SK-N-SH (cell line): ENCODE measurements at regions not wholly inside any gene's neighbourhood (a gene's known extent, or its start where the extent isn't known, plus 50 kb on each side); places are given as distances from the start of the nearest gene placed in this dataset.

Source experiments
- CTCF ChIA-PET: fragments of 300-600, 350-600 bp; formaldehyde crosslinking; extraction: SDS; loops from one replicate; lab custom pipeline; 2021; lab: Yijun Ruan, JAX
- POLR2A ChIA-PET: fragments of 350-600 bp; sonication (Branson Sonifier 250); formaldehyde crosslinking; extraction: SDS; loops from one replicate; lab custom pipeline; 2020; ENCODE audit warnings: antibody characterized with exemption, inconsistent platforms; lab: Yijun Ruan, JAX
- DNase-seq: peaks from one replicate; pipeline ENCODE4 v3.0.0; 2012
- H2AFZ ChIP-seq: fragments of 200-600 bp; sonication (generic); 2 replicates; pipeline ENCODE4 v1.8.1; 2016; ENCODE audit warnings: antibody characterized with exemption, mild to moderate bottlenecking, low read depth
- H3F3A ChIP-seq: fragments of 200-600 bp; sonication (generic); replicated peaks from 2 replicates; pipeline ENCODE3; 2016; ENCODE audit warnings: antibody characterized with exemption, mild to moderate bottlenecking; ENCODE audit not compliant: insufficient read depth
- H3K27ac ChIP-seq, 2 experiments: fragments of 200-500 bp in 1 of 2; fragments of 200-600 bp in 1 of 2; sonication (Bioruptor generic) in 1 of 2; sonication (generic), shearing (Covaris generic) in 1 of 2; 2 replicates each; pipeline versions ENCODE4 v1.5.1 to v1.6.1; 2014 to 2016; ENCODE audit warnings: low read depth in 2 of 2, inconsistent platforms in 1 of 2, low read length in 1 of 2, mild to moderate bottlenecking in 1 of 2, mixed read lengths in 1 of 2
- H3K27me3 ChIP-seq: fragments of 200-600 bp; sonication (generic), shearing (Covaris generic); 2 replicates; pipeline ENCODE4 v1.6.1; 2016; ENCODE audit warnings: mixed run types; ENCODE audit not compliant: insufficient read depth
- H3K36me3 ChIP-seq, 2 experiments: fragments of 200-500 bp in 1 of 2; fragments of 200-600 bp in 1 of 2; sonication (Bioruptor generic) in 1 of 2; sonication (generic) in 1 of 2; replicated peaks in 1 of 2; 2 replicates each; pipeline versions ENCODE3 to v1.5.1; 2014 to 2016; ENCODE audit warnings: low read length in 1 of 2, mild to moderate bottlenecking in 1 of 2; ENCODE audit not compliant: insufficient read depth in 2 of 2, control insufficient read depth in 1 of 2
- H3K4me1 ChIP-seq, 2 experiments: fragments of 200-500 bp in 1 of 2; fragments of 200-600 bp in 1 of 2; sonication (Bioruptor generic) in 1 of 2; sonication (generic), shearing (Covaris generic) in 1 of 2; 2 replicates each; pipeline versions ENCODE4 v1.5.1 to v1.6.1; 2014 to 2016; ENCODE audit warnings: low read depth in 1 of 2, low read length in 1 of 2, mixed run types in 1 of 2; ENCODE audit not compliant: insufficient read depth in 2 of 2, control insufficient read depth in 1 of 2
- H3K4me2 ChIP-seq: fragments of 200-600 bp; sonication (generic), shearing (Covaris generic); 2 replicates; pipeline ENCODE4 v1.6.1; 2017; ENCODE audit warnings: mixed run types
- H3K4me3 ChIP-seq, 2 experiments: fragments of 200-500 bp in 1 of 2; fragments of 200-600 bp in 1 of 2; sonication (Bioruptor generic) in 1 of 2; sonication (generic), shearing (Covaris generic) in 1 of 2; 2 replicates each; pipeline versions ENCODE4 v1.5.1 to v1.8.1; 2014 to 2016; ENCODE audit warnings: low read depth in 2 of 2, inconsistent platforms in 1 of 2, low read length in 1 of 2, mild to moderate bottlenecking in 1 of 2, mixed read lengths in 1 of 2, moderate library complexity in 1 of 2
- H3K79me2 ChIP-seq: fragments of 200-600 bp; sonication (generic); 2 replicates; pipeline ENCODE4 v1.8.1; 2017; ENCODE audit warnings: mild to moderate bottlenecking; ENCODE audit not compliant: insufficient read depth
- H3K9ac ChIP-seq: fragments of 200-600 bp; sonication (generic); 2 replicates; pipeline ENCODE4 v1.6.1; 2017; ENCODE audit warnings: mixed run types
- H3K9me2 ChIP-seq: fragments of 200-600 bp; sonication (generic); 2 replicates; pipeline ENCODE4 v1.6.1; 2017; ENCODE audit warnings: mixed run types
- H3K9me3 ChIP-seq: fragments of 200-600 bp; sonication (generic); 2 replicates; pipeline ENCODE4 v1.6.1; 2017; ENCODE audit warnings: mixed run types, mild to moderate bottlenecking, moderate library complexity
- H4K20me1 ChIP-seq: fragments of 200-600 bp; sonication (generic); 2 replicates; pipeline ENCODE4 v1.6.1; 2017; ENCODE audit warnings: mild to moderate bottlenecking, mixed run types; ENCODE audit not compliant: insufficient read depth
- CTCF ChIP-seq: fragments of 200-600 bp; sonication (generic); IDR thresholded peaks from 2 replicates; pipeline ENCODE4 v1.6.1; 2017; ENCODE audit warnings: antibody characterized with exemption, mild to moderate bottlenecking, moderate library complexity
- ELF1 ChIP-seq: IDR thresholded peaks from 2 replicates; pipeline ENCODE4 v1.4.0; 2012
- EP300 ChIP-seq, 2 experiments: IDR thresholded peaks; 2 replicates each; pipeline versions ENCODE4 v1.4.0 to v1.6.1; 2012; ENCODE audit warnings: borderline replicate concordance in 1 of 2, low read depth in 1 of 2, low read length in 1 of 2
- FOSL2 ChIP-seq: IDR thresholded peaks from 2 replicates; pipeline ENCODE4 v1.4.0; 2012; ENCODE audit warnings: low read depth, mild to moderate bottlenecking, moderate library complexity, borderline replicate concordance
- FOXM1 ChIP-seq: IDR thresholded peaks from 2 replicates; pipeline ENCODE4 v1.4.0; 2012; ENCODE audit warnings: low read depth, mild to moderate bottlenecking
- GABPA ChIP-seq: IDR thresholded peaks from 2 replicates; pipeline ENCODE4 v1.4.0; 2012; ENCODE audit warnings: low read depth, mild to moderate bottlenecking
- JUND ChIP-seq: IDR thresholded peaks from 2 replicates; pipeline ENCODE4 v1.4.0; 2012
- MEF2A ChIP-seq: IDR thresholded peaks from 2 replicates; pipeline ENCODE4 v1.4.0; 2012; ENCODE audit warnings: low read depth, borderline replicate concordance
- MXI1 ChIP-seq: IDR thresholded peaks from 2 replicates; pipeline ENCODE4 v1.6.1; 2012; ENCODE audit warnings: mild to moderate bottlenecking, low read depth, low read length, improper control_type of control experiment
- NFIC ChIP-seq: IDR thresholded peaks from 2 replicates; pipeline ENCODE4 v1.4.0; 2012; ENCODE audit warnings: borderline replicate concordance
- NRF1 ChIP-seq: IDR thresholded peaks from 2 replicates; pipeline ENCODE4 v1.6.1; 2012; ENCODE audit warnings: low read depth, mild to moderate bottlenecking, low read length
- PBX3 ChIP-seq: IDR thresholded peaks from 2 replicates; pipeline ENCODE4; 2012
- RAD21 ChIP-seq: IDR thresholded peaks from 2 replicates; pipeline ENCODE4 v1.6.1; 2012; ENCODE audit warnings: mild to moderate bottlenecking, low read length
- RCOR1 ChIP-seq: fragments of 150-350 bp; IDR thresholded peaks from 2 replicates; pipeline ENCODE4 v1.6.1; 2017; ENCODE audit warnings: antibody characterized with exemption, low read length
- RFX5 ChIP-seq: IDR thresholded peaks from 2 replicates; pipeline ENCODE4 v1.6.1; 2012; ENCODE audit warnings: mild to moderate bottlenecking, improper control_type of control experiment, low read length
- RXRA ChIP-seq: IDR thresholded peaks from 2 replicates; pipeline ENCODE4 v1.4.0; 2012; ENCODE audit warnings: low read depth, mild to moderate bottlenecking, borderline replicate concordance
- SIN3A ChIP-seq: IDR thresholded peaks from 2 replicates; pipeline ENCODE4 v1.6.1; 2012; ENCODE audit warnings: low read depth, mild to moderate bottlenecking, low read length, moderate library complexity, borderline replicate concordance
- SMC3 ChIP-seq: IDR thresholded peaks from 2 replicates; pipeline ENCODE4 v1.6.1; 2012; ENCODE audit warnings: low read depth, low read length, improper control_type of control experiment
- TAF1 ChIP-seq: IDR thresholded peaks from 2 replicates; pipeline ENCODE4 v1.6.1; 2012; ENCODE audit warnings: low read depth, mild to moderate bottlenecking, low read length, moderate library complexity, borderline replicate concordance
- TCF12 ChIP-seq: IDR thresholded peaks from 2 replicates; pipeline ENCODE4 v1.4.0; 2012
- USF1 ChIP-seq: IDR thresholded peaks from 2 replicates; pipeline ENCODE4 v1.4.0; 2012; ENCODE audit warnings: low read depth, borderline replicate concordance
- YY1 ChIP-seq: IDR thresholded peaks from 2 replicates; pipeline ENCODE4 v1.4.0; 2012; ENCODE audit warnings: low read depth, mild to moderate bottlenecking
- WGBS: methylation state at CpG from one replicate; pipeline ENCODE4 v1.1.6; 2017; ENCODE audit warnings: low lambda C conversion rate; 5-methylcytosine and 5-hydroxymethylcytosine counted together
- TF ChIP-seq, protein P1 (sequence below): IDR thresholded peaks from 2 replicates; pipeline ENCODE4 v1.4.0; 2012; ENCODE audit warnings: low read depth, borderline replicate concordance
- TF ChIP-seq, protein P2 (sequence below): IDR thresholded peaks from 2 replicates; pipeline ENCODE4 v1.6.1; 2012; ENCODE audit warnings: mild to moderate bottlenecking, low read depth, low read length, moderate library complexity
- TF ChIP-seq, protein P3 (sequence below): fragments of 150-350 bp; IDR thresholded peaks from 2 replicates; pipeline ENCODE4 v1.6.1; 2017; ENCODE audit warnings: antibody characterized with exemption, low read length, low read depth, borderline replicate concordance

DNA sequence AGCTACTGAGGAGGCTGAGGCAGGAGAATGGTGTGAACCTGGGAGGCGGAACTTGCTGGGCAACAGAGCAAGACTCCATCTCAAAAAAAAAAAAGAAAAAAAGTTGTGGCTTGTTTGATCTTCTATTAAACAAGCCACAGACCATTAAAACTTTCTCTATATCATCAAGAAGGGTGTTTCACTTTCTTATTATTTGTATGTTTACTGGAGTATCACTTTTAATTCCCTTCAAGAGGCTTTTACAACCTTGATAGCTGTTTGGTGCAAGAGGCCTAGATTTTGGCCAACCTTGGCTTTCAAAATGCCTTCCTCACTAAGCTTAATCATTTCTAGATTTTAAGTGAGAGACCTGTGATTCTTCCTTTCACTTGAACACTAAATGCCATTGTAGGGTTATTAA, 339.1 kb downstream of the TSN start (continued):
- TF ChIP-seq RXRA (no peak), CTCF (no peak), RAD21 (no peak), NFIC (no peak), MXI1 (no peak), JUND (no peak), SMC3 (no peak), RFX5 (no peak)

DNA sequence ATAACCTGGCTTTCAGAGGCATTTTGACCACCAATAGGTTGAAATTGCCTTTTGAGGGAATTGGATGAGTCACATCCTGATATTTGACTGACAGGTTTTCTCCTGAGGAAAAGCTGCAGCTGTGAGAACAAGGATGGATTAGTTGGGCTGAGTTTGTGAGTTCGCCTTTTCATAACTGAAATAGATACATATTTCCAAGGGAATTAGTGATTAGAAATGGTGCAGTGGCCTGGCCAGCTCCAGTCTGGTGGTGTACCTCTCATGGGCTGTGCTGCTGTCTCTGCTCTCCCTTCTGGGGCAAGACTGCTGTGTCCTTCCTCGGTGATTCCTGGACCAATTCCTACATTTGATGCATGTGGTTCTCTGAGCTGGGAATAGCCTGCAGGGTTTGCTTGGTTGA, 341.3 kb downstream of the TSN start:
- POLR2A ChIA-PET, result no interaction called here
- Histone ChIP-seq H3K4me3 (no peak overlapping the region), H3K9me3 (no peaks in the 10 kb centered on the region), H3K9ac (no peak overlapping the region), H3F3A (no peaks in the 10 kb centered on the region), H3K27ac (no peak overlapping the region), H3K27me3 (no peaks in the 10 kb centered on the region), H4K20me1 (no peaks in the 10 kb centered on the region), H3K36me3 (no peaks in the 10 kb centered on the region), H3K4me1 (no peaks in the 10 kb centered on the region)
- DNase-seq, result no peak
- WGBS, result 35% methylated on average over 2 of the region's 2 CpGs
- CTCF ChIA-PET, result no interaction called here
- TF ChIP-seq, protein P1, sequence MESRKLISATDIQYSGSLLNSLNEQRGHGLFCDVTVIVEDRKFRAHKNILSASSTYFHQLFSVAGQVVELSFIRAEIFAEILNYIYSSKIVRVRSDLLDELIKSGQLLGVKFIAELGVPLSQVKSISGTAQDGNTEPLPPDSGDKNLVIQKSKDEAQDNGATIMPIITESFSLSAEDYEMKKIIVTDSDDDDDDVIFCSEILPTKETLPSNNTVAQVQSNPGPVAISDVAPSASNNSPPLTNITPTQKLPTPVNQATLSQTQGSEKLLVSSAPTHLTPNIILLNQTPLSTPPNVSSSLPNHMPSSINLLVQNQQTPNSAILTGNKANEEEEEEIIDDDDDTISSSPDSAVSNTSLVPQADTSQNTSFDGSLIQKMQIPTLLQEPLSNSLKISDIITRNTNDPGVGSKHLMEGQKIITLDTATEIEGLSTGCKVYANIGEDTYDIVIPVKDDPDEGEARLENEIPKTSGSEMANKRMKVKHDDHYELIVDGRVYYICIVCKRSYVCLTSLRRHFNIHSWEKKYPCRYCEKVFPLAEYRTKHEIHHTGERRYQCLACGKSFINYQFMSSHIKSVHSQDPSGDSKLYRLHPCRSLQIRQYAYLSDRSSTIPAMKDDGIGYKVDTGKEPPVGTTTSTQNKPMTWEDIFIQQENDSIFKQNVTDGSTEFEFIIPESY, result no peak
- TF ChIP-seq FOXM1, result no peak
- no peak for TF ChIP-seq MXI1
- no peak for TF ChIP-seq PBX3
- no peak for TF ChIP-seq NRF1
- no peak for TF ChIP-seq SIN3A
- TF ChIP-seq USF1, result no peak
- no peak for TF ChIP-seq ELF1
- TF ChIP-seq MEF2A, result no peak
- TF ChIP-seq TAF1, result no peak
- no peak for TF ChIP-seq EP300 (IDR thresholded peaks at IDR 0.05; ENCODE audit: borderline replicate concordance in 1 of 2, low read depth in 1 of 2, low read length in 1 of 2)
- TF ChIP-seq YY1, result no peak
- no peak for TF ChIP-seq RFX5
- TF ChIP-seq, protein P2, sequence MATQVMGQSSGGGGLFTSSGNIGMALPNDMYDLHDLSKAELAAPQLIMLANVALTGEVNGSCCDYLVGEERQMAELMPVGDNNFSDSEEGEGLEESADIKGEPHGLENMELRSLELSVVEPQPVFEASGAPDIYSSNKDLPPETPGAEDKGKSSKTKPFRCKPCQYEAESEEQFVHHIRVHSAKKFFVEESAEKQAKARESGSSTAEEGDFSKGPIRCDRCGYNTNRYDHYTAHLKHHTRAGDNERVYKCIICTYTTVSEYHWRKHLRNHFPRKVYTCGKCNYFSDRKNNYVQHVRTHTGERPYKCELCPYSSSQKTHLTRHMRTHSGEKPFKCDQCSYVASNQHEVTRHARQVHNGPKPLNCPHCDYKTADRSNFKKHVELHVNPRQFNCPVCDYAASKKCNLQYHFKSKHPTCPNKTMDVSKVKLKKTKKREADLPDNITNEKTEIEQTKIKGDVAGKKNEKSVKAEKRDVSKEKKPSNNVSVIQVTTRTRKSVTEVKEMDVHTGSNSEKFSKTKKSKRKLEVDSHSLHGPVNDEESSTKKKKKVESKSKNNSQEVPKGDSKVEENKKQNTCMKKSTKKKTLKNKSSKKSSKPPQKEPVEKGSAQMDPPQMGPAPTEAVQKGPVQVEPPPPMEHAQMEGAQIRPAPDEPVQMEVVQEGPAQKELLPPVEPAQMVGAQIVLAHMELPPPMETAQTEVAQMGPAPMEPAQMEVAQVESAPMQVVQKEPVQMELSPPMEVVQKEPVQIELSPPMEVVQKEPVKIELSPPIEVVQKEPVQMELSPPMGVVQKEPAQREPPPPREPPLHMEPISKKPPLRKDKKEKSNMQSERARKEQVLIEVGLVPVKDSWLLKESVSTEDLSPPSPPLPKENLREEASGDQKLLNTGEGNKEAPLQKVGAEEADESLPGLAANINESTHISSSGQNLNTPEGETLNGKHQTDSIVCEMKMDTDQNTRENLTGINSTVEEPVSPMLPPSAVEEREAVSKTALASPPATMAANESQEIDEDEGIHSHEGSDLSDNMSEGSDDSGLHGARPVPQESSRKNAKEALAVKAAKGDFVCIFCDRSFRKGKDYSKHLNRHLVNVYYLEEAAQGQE, result no peak
- no peak for TF ChIP-seq NFIC
- no peak for TF ChIP-seq TCF12
- TF ChIP-seq GABPA, result no peak
- TF ChIP-seq, protein P3, sequence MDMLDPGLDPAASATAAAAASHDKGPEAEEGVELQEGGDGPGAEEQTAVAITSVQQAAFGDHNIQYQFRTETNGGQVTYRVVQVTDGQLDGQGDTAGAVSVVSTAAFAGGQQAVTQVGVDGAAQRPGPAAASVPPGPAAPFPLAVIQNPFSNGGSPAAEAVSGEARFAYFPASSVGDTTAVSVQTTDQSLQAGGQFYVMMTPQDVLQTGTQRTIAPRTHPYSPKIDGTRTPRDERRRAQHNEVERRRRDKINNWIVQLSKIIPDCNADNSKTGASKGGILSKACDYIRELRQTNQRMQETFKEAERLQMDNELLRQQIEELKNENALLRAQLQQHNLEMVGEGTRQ, result no peak
- no peak for TF ChIP-seq FOSL2
- no peak for TF ChIP-seq RCOR1
- TF ChIP-seq, all 33 proteins: peak for 0
- Histone ChIP-seq H3K9me2 (no peaks in the 10 kb centered on the region), H3K4me2 (no peak overlapping the region), H3K79me2 (no peaks in the 10 kb centered on the region), H2AFZ (no peak overlapping the region)
